ENCODE measurements at regions not wholly inside any gene's neighbourhood (a gene's known extent, or its start where the extent isn't known, plus 50 kb on each side); places are given as distances from the start of the nearest gene placed in this dataset.

DNA sequence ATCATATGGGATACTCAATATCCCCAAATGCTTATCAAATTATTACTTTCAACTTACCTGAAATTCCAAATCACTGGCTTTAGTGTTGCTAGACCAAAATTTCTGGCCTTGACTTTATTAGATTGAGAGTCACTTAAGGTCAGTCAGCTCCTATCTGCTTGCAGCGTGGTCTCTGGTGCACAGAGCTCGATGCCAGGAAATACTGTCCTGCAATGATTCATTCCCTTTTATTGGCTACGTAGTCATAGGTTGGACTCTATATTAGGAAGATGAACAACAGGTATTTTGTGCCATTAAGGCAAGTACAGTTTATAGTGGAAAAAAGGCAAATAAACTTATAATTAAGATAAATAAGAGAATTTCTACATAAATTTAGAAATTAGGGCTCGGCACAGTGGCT lies 378.6 kb upstream of the MCTP2 start (continued):
- TF ChIP-seq CBX3 (IDR thresholded peaks at IDR 0.05; ENCODE audit: borderline replicate concordance, low read depth) = no peak

DNA sequence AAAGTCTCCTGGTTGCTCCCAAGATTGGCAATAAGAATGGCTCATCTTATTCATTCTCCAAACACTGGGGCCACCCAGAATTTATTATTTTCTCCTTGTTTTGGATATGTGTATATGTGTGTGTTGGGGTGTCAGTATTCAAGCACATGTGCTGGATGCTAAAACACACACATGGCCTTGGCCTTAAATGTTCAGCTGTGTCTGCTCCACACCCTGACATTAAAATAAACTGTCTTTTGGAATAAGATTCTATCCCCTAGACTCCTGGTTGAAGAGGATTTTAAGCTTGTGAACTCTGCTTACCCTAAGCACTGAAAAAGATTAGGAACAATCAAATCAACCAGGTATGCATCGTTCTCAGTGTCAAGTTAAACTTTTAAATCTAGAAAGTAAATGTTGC lies 382.9 kb upstream of the MCTP2 start:
- Histone ChIP-seq H3K4me2 (ENCODE audit: control insufficient read depth, insufficient read depth) (no peak overlapping the region), H3K27ac (ENCODE audit: control insufficient read depth, insufficient read depth) (no peak overlapping the region), H3K4me1 (ENCODE audit: control insufficient read depth, insufficient read depth, low read length) (no peaks in the 10 kb centered on the region), H3K36me3 (ENCODE audit: control insufficient read depth in 2 of 2, insufficient read depth in 2 of 2, low read length in 1 of 2) (no peaks in the 10 kb centered on the region), H3K4me3 (no peak overlapping the region), H2AFZ (ENCODE audit: control insufficient read depth, low read depth, low read length) (no peak overlapping the region), H3K79me2 (ENCODE audit: control insufficient read depth, insufficient read depth, low read length) (no peaks in the 10 kb centered on the region), H3K9ac (ENCODE audit: control insufficient read depth, insufficient read depth, low read length) (no peak overlapping the region), H3K27me3 (replicated peaks in 1 of 2; ENCODE audit: control insufficient read depth in 2 of 2, insufficient read depth in 2 of 2, low read length in 1 of 2) (no peaks in the 10 kb centered on the region), H3K9me3 (replicated peaks; ENCODE audit: control insufficient read depth, insufficient read depth, low read length) (no peaks in the 10 kb centered on the region), H4K20me1 (ENCODE audit: control insufficient read depth, insufficient read depth) (no peaks in the 10 kb centered on the region)
- in situ Hi-C loops (cut with MboI) (no loop called here), intact Hi-C loops (cut with micrococcal nuclease; ENCODE audit: unreplicated experiment) (no loop called here)
- ChIA-PET SMC1A (ENCODE audit: uncharacterized antibody, unreplicated experiment) (no interaction called here), RAD21 (ENCODE audit: unreplicated experiment) (no interaction called here), CTCF (no interaction called here), POLR2A (no interaction called here)
- 0% methylated on average over 1 of the region's 1 CpG for WGBS (ENCODE audit: insufficient coverage, insufficient replicate concordance, low lambda C conversion rate, missing lambda C conversion rate)
- ATAC-seq (no peak), FAIRE-seq (no peak), DNase-seq (ENCODE audit: low read depth, low spot score) (no peak)
- no peak for TF ChIP-seq CREB1 (IDR thresholded peaks at IDR 0.05; ENCODE audit: low read depth)
- TF ChIP-seq ZNF24 (IDR thresholded peaks at IDR 0.05) = no peak
- TF ChIP-seq RUNX3 (IDR thresholded peaks at IDR 0.05; ENCODE audit: low read length) = no peak
- TF ChIP-seq POLR2AphosphoS2 (IDR thresholded peaks at IDR 0.05; ENCODE audit: low read depth, low read length) = no peak
- no peak for TF ChIP-seq IKZF1 (conservative IDR thresholded peaks at IDR 0.05)
- no peak for TF ChIP-seq SP1 (IDR thresholded peaks at IDR 0.05; ENCODE audit: low read depth, low read length)
- BruUV-seq (replicated peaks) = no TSS peak

DNA sequence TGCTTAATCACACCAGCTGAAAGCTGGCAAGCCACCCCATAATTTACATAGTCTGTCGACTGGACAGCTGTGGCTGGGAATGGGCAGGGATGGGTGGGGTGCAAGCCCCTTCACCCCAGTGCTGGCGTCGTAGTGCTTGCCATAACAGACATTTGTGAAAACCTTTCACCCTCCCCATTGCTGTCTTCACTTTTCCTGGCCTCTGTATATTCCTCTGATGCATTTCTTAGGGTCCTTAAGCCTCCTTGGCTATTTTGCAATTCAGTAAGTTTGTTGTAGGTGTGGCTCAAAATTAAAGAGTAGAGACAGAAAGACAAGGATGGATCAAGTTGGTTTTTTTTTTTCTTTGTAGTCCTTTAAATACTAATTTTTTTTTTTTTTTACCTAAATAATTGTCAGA lies 383.3 kb upstream of the MCTP2 start:
- H3K27ac ChIP-seq (ENCODE audit: control insufficient read depth, insufficient read depth) = no peak overlapping the region
- FAIRE-seq = no peak
- no peak overlapping the region for H3K4me3 ChIP-seq
- no TSS peak for BruUV-seq (replicated peaks)
- RAD21 ChIA-PET (ENCODE audit: unreplicated experiment) = no interaction called here
- intact Hi-C loops (cut with micrococcal nuclease; ENCODE audit: unreplicated experiment) = no loop called here
- H3K9ac ChIP-seq (ENCODE audit: control insufficient read depth, insufficient read depth, low read length) = no peak overlapping the region
- H3K4me1 ChIP-seq (ENCODE audit: control insufficient read depth, insufficient read depth, low read length) = no peaks in the 10 kb centered on the region
- H3K27me3 ChIP-seq (replicated peaks in 1 of 2; ENCODE audit: control insufficient read depth in 2 of 2, insufficient read depth in 2 of 2, low read length in 1 of 2) = no peaks in the 10 kb centered on the region
- H3K9me3 ChIP-seq (replicated peaks; ENCODE audit: control insufficient read depth, insufficient read depth, low read length) = no peaks in the 10 kb centered on the region
- no peak for TF ChIP-seq MYB (IDR thresholded peaks at IDR 0.05; ENCODE audit: borderline replicate concordance, low read depth, low read length)
- 17% methylated on average over 3 of the region's 3 CpGs for WGBS (ENCODE audit: insufficient coverage, insufficient replicate concordance, low lambda C conversion rate, missing lambda C conversion rate)
- in situ Hi-C loops (cut with MboI) = no loop called here
- no peaks in the 10 kb centered on the region for H3K79me2 ChIP-seq (ENCODE audit: control insufficient read depth, insufficient read depth, low read length)
- H4K20me1 ChIP-seq (ENCODE audit: control insufficient read depth, insufficient read depth) = no peaks in the 10 kb centered on the region
- POLR2A ChIA-PET = interaction anchor here (0.6 kb wide), 1 partner anchor 184 kb away, joined by 6 read pairs; no protein-coding TSS in a partner anchor
- no peak for DNase-seq (ENCODE audit: low read depth, low spot score)
- H2AFZ ChIP-seq (ENCODE audit: control insufficient read depth, low read depth, low read length) = no peak overlapping the region
- ATAC-seq = no peak
- SMC1A ChIA-PET (ENCODE audit: uncharacterized antibody, unreplicated experiment) = no interaction called here
- CTCF ChIA-PET = no interaction called here
- no peaks in the 10 kb centered on the region for H3K36me3 ChIP-seq (ENCODE audit: control insufficient read depth in 2 of 2, insufficient read depth in 2 of 2, low read length in 1 of 2)
- no peak overlapping the region for H3K4me2 ChIP-seq (ENCODE audit: control insufficient read depth, insufficient read depth)

Data from GM12878 (cell line).